Thyroid gland (tissue), 4 donors: ENCODE measurements at regions not wholly inside any gene's neighbourhood (a gene's known extent, or its start where the extent isn't known, plus 50 kb on each side); places are given as distances from the start of the nearest gene placed in this dataset.

Source experiments
- POLR2A ChIP-seq, 2 donors: fragments of 450-650 bp; IDR thresholded peaks; one replicate each; pipeline ENCODE4 v1.6.1; 2017; ENCODE audit warnings: antibody characterized with exemption in 2 of 2, mild to moderate bottlenecking in 2 of 2, moderate library complexity in 1 of 2
- TF ChIP-seq, protein P1 (sequence below), 6 experiments: fragments of 200-600 bp in 3 of 6; fragments of 450-650 bp in 3 of 6; sonication (generic) in 3 of 6; IDR thresholded peaks; one replicate each; pipeline ENCODE4 v1.5.1; 2016 to 2019; ENCODE audit warnings: antibody characterized with exemption in 6 of 6, mild to moderate bottlenecking in 2 of 6, inconsistent platforms in 1 of 6, moderate library complexity in 1 of 6

DNA sequence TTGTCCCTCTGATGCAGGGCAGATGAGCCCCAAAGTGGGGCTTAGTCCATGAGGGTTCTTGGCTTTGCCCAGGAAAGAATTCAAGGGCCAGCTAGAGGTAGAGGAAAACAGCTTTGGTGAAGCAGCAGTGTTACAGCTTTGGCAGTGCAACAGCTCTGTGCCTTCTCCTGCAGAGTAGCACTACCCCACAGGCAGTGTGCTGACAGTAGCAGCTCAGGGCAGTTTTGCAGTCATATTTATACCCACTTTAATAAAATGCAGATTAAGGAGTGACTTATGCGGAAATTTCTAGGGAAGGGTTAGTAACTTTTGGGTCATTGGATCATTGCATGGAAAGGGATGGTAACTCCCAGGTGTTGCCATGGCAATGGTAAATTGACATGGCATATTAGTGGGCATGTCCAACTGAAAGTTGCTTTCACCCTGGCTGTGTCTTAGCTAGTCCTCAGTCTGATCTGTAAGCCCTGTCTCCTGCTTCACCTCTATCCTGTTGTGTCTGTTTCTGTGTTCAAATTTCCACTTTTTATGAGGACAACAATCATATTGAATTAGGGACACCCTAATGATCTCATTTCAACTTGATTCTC lies 241.3 kb upstream of the C2CD4B start:
- TF ChIP-seq, protein P1, sequence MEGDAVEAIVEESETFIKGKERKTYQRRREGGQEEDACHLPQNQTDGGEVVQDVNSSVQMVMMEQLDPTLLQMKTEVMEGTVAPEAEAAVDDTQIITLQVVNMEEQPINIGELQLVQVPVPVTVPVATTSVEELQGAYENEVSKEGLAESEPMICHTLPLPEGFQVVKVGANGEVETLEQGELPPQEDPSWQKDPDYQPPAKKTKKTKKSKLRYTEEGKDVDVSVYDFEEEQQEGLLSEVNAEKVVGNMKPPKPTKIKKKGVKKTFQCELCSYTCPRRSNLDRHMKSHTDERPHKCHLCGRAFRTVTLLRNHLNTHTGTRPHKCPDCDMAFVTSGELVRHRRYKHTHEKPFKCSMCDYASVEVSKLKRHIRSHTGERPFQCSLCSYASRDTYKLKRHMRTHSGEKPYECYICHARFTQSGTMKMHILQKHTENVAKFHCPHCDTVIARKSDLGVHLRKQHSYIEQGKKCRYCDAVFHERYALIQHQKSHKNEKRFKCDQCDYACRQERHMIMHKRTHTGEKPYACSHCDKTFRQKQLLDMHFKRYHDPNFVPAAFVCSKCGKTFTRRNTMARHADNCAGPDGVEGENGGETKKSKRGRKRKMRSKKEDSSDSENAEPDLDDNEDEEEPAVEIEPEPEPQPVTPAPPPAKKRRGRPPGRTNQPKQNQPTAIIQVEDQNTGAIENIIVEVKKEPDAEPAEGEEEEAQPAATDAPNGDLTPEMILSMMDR (IDR thresholded peaks at IDR 0.05) = no peak
- TF ChIP-seq POLR2A (IDR thresholded peaks at IDR 0.05) = no peak
